ENCODE measurements at regions not wholly inside any gene's neighbourhood (a gene's known extent, or its start where the extent isn't known, plus 50 kb on each side); places are given as distances from the start of the nearest gene placed in this dataset.

GRCh38 chr2:138175066-138175465, 210.8 kb downstream of the HNMT start:
- no peak overlapping the region for H3K27ac Mint-ChIP-seq
- H3K9me3 Mint-ChIP-seq, result no peaks in the 10 kb centered on the region
- H3K36me3 Mint-ChIP-seq (ENCODE audit: low read depth), result no peaks in the 10 kb centered on the region
- Histone ChIP-seq H3K4me1 (ENCODE audit: insufficient read depth) (no peaks in the 10 kb centered on the region), H3K9me2 (ENCODE audit: insufficient read depth) (no peaks in the 10 kb centered on the region), H3K27ac (ENCODE audit: low read depth) (no peak overlapping the region), H4K20me1 (replicated peaks; ENCODE audit: insufficient read depth) (no peaks in the 10 kb centered on the region), H3K4me2 (no peak overlapping the region), H3F3A (replicated peaks; ENCODE audit: low read depth) (no peaks in the 10 kb centered on the region), H3K36me3 (ENCODE audit: insufficient read depth) (no peaks in the 10 kb centered on the region), H3K27me3 (ENCODE audit: insufficient read depth) (no peaks in the 10 kb centered on the region), H3K79me2 (replicated peaks; ENCODE audit: insufficient read depth) (no peaks in the 10 kb centered on the region), H3K4me3 (no peak overlapping the region), H2AFZ (no peak overlapping the region)
- no peak for ATAC-seq
- H3K4me3 Mint-ChIP-seq, result no peak overlapping the region
- H3K4me1 Mint-ChIP-seq, result no peaks in the 10 kb centered on the region
- DNase-seq (ENCODE audit: low spot score), result no peak
- TF ChIP-seq STAT1 (IDR thresholded peaks at IDR 0.05; ENCODE audit: unreplicated experiment) (no peak), EZH2phosphoT487 (IDR thresholded peaks at IDR 0.05; ENCODE audit: unreplicated experiment) (no peak), CREB1 (CRISPR knock-in tag; IDR thresholded peaks at IDR 0.05; ENCODE audit: low read depth) (no peak), EZH2 (IDR thresholded peaks at IDR 0.05; ENCODE audit: low read depth, unreplicated experiment) (no peak), ZNF462 (CRISPR knock-in tag; IDR thresholded peaks at IDR 0.05) (no peak), NANOG (IDR thresholded peaks at IDR 0.05; ENCODE audit: borderline replicate concordance) (no peak), ZNF331 (CRISPR knock-in tag; IDR thresholded peaks at IDR 0.05; ENCODE audit: low read depth) (no peak), ETS1 (IDR thresholded peaks at IDR 0.05) (no peak), JUNB (IDR thresholded peaks at IDR 0.05; ENCODE audit: unreplicated experiment) (no peak)
- H3K27me3 Mint-ChIP-seq (ENCODE audit: insufficient read depth, low read depth, poor library complexity), result no peaks in the 10 kb centered on the region

Data from GM23338 (cell line).